ENCODE measurements at regions not wholly inside any gene's neighbourhood (a gene's known extent, or its start where the extent isn't known, plus 50 kb on each side); places are given as distances from the start of the nearest gene placed in this dataset.
A peak's percentile ranks its signal among the peaks of the same experiment; 100 is the strongest.

- TF ChIP-seq MYC (IDR thresholded peaks at IDR 0.05; ENCODE audit: insufficient read depth, insufficient read length, insufficient replicate concordance, low read length, severe bottlenecking) (no peak), PKNOX1 (IDR thresholded peaks at IDR 0.05) (no peak), RAD21 (IDR thresholded peaks at IDR 0.05; ENCODE audit: insufficient read depth, low read depth, low read length) (no peak), SP1 (IDR thresholded peaks at IDR 0.05; ENCODE audit: low read depth, low read length) (no peak), RAD51 (IDR thresholded peaks at IDR 0.05) (no peak)
Measured at GRCh38 chr5:165028356-165028755, 1522.9 kb downstream of the MAT2B start (continued).

GRCh38 chr5:165029099-165029870, 1523.9 kb downstream of the MAT2B start:
- H3K9me3 ChIP-seq (replicated peaks; ENCODE audit: control insufficient read depth, insufficient read depth, low read length): no peaks in the 10 kb centered on the region
- RAD21 ChIA-PET (ENCODE audit: unreplicated experiment): interaction anchor here (1.9 kb wide), 1 partner anchor 179 kb away, joined by 4 read pairs; no protein-coding TSS in a partner anchor
- 13% methylated on average over 3 of the region's 3 CpGs for WGBS (ENCODE audit: insufficient coverage, insufficient replicate concordance, low lambda C conversion rate, missing lambda C conversion rate)
- no peaks in the 10 kb centered on the region for H3K79me2 ChIP-seq (ENCODE audit: control insufficient read depth, insufficient read depth, low read length)
- H3K27me3 ChIP-seq (replicated peaks in 1 of 2; ENCODE audit: control insufficient read depth in 2 of 2, insufficient read depth in 2 of 2, low read length in 1 of 2): no peaks in the 10 kb centered on the region
- H3K4me3 ChIP-seq: no peak overlapping the region
- no peak overlapping the region for H2AFZ ChIP-seq (ENCODE audit: control insufficient read depth, low read depth, low read length)
- no peaks in the 10 kb centered on the region for H3K36me3 ChIP-seq (ENCODE audit: control insufficient read depth in 2 of 2, insufficient read depth in 2 of 2, low read length in 1 of 2)
- ATAC-seq (peak; percentile 92), DNase-seq (ENCODE audit: low read depth, low spot score) (no peak), FAIRE-seq (no peak)
- in situ Hi-C loops (cut with MboI) (no loop called here), intact Hi-C loops (cut with micrococcal nuclease; ENCODE audit: unreplicated experiment) (loop anchor here (2.0 kb wide), 1 partner anchor 180 kb away; no protein-coding TSS in a partner anchor)
- no peaks in the 10 kb centered on the region for H3K4me1 ChIP-seq (ENCODE audit: control insufficient read depth, insufficient read depth, low read length)
- no peak overlapping the region for H3K4me2 ChIP-seq (ENCODE audit: control insufficient read depth, insufficient read depth)
- no peak overlapping the region for H3K27ac ChIP-seq (ENCODE audit: control insufficient read depth, insufficient read depth)
- SMC1A ChIA-PET (ENCODE audit: uncharacterized antibody, unreplicated experiment): interaction anchor here (1.0 kb wide), 1 partner anchor 330 kb away, joined by 3 read pairs; no protein-coding TSS in a partner anchor
- no peaks in the 10 kb centered on the region for H4K20me1 ChIP-seq (ENCODE audit: control insufficient read depth, insufficient read depth)
- no TSS peak for BruUV-seq (replicated peaks)
- no peak overlapping the region for H3K9ac ChIP-seq (ENCODE audit: control insufficient read depth, insufficient read depth, low read length)
- CTCF ChIA-PET: interaction anchor here (1.0 to 1.8 kb wide), 3 partner anchors 16 to 186 kb away, joined by 4 to 6 read pairs (median 4); no protein-coding TSS in a partner anchor
- POLR2A ChIA-PET: no interaction called here
- TF ChIP-seq CEBPB (IDR thresholded peaks at IDR 0.05; ENCODE audit: borderline replicate concordance in 1 of 2, low read depth in 2 of 2, low read length in 2 of 2): no peak
- TF ChIP-seq SMAD5 (IDR thresholded peaks at IDR 0.05; ENCODE audit: low read depth): no peak
- no peak for TF ChIP-seq MYB (IDR thresholded peaks at IDR 0.05; ENCODE audit: borderline replicate concordance, low read depth, low read length)
- no peak for TF ChIP-seq MTA2 (IDR thresholded peaks at IDR 0.05; ENCODE audit: low read depth)
- peak; percentile 43; the same call in 1 of the 2 replicates for TF ChIP-seq SMC3 (IDR thresholded peaks at IDR 0.05; ENCODE audit: borderline replicate concordance, low read length)
- no peak for TF ChIP-seq BCL3 (IDR thresholded peaks at IDR 0.05; ENCODE audit: borderline replicate concordance, insufficient read depth, low read depth, low read length, poor library complexity, severe bottlenecking)
- TF ChIP-seq GABPA (IDR thresholded peaks at IDR 0.05; ENCODE audit: low read depth): no peak
- TF ChIP-seq NKRF (conservative IDR thresholded peaks at IDR 0.05): no peak
- no peak for TF ChIP-seq SP1 (IDR thresholded peaks at IDR 0.05; ENCODE audit: low read depth, low read length)
- TF ChIP-seq IKZF1 (conservative IDR thresholded peaks at IDR 0.05): no peak
- no peak for TF ChIP-seq PAX5 (IDR thresholded peaks at IDR 0.05; ENCODE audit: borderline replicate concordance, low read depth, low read length)
- TF ChIP-seq RAD21 (IDR thresholded peaks at IDR 0.05; ENCODE audit: insufficient read depth, low read depth, low read length): peak; percentile 30; the same call in 1 of the 2 replicates

All from GM12878 (cell line).